ENCODE measurements at regions not wholly inside any gene's neighbourhood (a gene's known extent, or its start where the extent isn't known, plus 50 kb on each side); places are given as distances from the start of the nearest gene placed in this dataset.

GRCh38 chr2:67516899-67517530 is 119.9 kb downstream of the ETAA1 start:
- no peak for DNase-seq

- DNase-seq = no peak
Measured at GRCh38 chr2:67522148-67522547, 125.0 kb downstream of the ETAA1 start.

DNA sequence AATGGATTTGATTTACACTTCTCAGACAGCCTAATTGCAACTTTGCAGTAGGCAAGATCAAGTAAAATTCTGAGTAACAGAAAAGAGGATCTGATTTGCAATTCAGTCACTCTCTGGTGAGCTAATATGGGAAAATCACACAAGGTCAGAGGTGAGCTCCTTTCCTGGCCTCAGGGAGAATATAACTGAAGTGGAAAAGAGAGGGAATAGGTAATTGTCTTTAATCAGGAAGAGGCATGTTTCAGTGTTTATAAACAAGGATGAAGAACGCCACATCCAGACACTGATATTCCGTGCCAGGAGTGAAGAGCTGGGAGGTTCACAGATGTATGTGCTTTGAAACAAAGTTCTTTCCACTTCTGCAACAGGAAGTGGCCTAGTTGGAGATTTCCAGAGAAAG is 127.1 kb downstream of the ETAA1 start:
- no peak for DNase-seq

- DNase-seq = no peak
Measured at GRCh38 chr2:67524777-67525176, 127.6 kb downstream of the ETAA1 start.

DNA sequence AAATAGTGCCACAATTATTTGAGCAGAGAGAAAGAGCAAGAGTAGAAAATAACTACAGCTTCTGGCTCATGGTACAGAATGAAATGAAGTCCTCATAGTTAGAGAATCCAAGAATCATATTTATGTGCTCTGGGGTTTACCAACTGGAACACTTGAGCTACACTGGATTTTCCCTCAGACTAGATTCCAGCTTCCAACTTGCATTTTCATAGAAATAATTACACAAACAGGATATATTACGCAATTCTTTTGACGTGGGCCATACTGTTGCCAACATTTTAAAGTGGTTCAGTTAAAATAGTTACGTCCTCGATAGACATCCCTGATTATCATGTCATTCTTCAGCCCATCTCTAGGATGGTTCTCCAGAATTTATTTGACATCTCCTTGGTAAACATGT is 129.2 kb downstream of the ETAA1 start:
- no peak for DNase-seq

DNA sequence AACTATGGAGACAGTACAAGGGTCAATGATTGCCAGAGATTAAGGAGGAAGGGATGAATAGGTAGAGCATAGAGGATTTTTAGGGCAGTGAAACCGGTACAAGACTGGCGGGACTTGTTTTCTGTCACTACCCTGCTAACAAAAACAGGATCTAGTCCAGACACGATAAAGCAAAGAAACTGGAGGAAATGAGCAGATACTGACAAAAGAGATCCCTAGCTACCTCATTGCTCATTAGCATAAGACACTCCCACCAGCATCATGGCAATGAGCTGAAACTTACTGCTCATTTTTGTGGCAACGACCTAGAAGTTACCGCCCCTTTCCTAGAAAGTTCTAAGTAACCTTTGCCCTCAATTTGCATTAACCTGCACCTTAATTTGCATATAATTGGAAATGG is 131.2 kb downstream of the ETAA1 start:
- DNase-seq = no peak

- no peak for DNase-seq
Measured at GRCh38 chr2:67532387-67532786, 135.3 kb downstream of the ETAA1 start.

- DNase-seq = no peak
Measured at GRCh38 chr2:67534745-67535144, 137.6 kb downstream of the ETAA1 start.

DNA sequence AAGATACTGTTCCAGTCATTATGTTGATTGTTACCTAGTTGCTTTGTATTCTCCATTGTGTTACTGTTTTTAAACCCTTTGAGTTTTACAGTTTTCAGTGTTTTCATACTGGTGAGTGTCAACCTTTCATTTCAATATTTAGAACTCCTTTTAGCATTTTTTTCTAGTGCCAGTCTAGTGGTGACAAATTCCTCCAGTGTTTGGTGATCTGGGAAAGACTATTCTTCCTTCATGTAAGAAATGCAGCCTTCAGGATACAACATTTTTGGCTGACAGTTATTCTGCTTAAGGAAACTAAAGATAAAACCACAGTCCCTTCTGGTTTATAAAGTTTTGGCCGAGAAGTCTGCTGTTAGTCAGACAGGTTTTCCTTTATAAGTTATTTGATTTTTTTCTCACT is 143.8 kb downstream of the ETAA1 start:
- DNase-seq = no peak

DNA sequence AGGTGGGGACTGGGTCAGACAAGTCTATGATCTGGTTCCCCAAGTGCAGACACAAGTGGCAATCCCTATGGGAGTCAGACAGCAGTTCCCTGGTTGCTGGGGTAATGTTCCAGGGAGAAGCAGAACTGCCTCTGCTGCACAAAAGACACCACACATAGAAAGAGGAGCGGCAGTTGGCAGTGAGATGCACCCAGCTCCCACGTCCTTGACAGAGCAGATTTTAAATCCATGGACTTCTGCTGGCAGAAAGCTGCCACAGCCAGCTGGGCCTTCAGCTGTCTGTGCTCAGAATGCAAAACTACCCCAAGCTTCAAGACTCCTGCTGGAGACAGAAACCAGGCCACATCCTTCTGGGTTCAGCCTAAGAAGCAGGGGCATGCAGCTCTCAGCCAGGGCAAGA is 147.2 kb downstream of the ETAA1 start:
- DNase-seq = peak; percentile 14

GRCh38 chr2:67548317-67549201 is 151.4 kb downstream of the ETAA1 start:
- no peak for DNase-seq

GRCh38 chr2:67559156-67559555 is 162.0 kb downstream of the ETAA1 start:
- no peak for DNase-seq

DNA sequence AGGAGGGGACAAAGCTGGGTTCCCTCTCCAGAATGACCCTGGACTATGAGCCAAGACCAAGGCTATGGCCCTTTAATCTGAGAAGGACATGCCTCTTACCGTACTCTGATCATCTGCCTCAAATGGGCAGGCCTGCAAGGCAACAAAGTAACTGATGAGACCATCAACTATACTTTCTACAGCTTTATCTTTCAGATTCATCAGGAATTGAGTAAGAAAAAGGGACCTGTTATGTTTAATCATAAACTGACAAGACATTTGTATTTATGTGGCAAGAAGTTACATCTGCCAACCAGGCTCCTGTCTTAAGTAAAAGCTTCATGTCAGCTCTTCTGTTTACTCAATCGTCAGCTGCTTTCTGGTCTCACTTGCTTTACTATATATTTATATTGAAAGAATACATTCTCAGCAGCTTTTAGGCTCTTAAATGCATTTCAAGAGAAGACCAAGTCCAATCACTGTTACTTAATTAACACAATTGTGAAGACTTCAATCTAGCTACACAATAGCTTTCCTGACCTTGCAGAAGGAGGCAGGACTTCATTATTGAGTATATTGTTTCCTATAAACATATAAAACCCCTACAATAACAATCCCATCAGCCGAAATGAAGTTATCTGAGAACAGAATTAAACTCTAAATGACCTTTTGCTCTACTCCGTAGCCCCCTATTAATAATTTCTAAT is 163.8 kb downstream of the ETAA1 start:
- DNase-seq = no peak

DNA sequence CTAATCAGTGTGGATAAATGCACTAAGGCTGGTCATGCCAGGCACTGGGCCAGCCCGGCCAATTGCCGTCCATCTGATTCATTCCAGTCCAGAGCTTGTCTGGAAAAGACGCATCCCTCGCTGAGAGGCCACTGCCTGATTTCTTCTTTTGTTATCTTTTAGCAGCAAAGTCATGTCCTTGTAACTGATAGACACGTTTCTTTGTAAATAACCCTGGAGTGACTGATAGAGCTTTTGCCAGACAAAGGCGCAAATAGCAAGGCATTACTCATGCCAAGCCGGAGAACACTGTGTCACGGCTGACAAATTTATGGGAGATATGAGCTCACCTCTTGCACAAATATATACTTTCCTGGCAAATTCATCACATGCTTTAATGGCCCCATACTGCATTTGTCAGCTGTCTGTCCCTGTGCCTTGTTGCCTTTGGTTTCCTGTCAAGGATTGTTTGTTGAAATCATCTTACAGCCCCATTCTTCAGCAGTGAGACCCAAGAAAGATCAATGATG is 164.4 kb downstream of the ETAA1 start:
- DNase-seq = no peak

- DNase-seq = no peak
Measured at GRCh38 chr2:67564076-67564475, 166.9 kb downstream of the ETAA1 start.

DNA sequence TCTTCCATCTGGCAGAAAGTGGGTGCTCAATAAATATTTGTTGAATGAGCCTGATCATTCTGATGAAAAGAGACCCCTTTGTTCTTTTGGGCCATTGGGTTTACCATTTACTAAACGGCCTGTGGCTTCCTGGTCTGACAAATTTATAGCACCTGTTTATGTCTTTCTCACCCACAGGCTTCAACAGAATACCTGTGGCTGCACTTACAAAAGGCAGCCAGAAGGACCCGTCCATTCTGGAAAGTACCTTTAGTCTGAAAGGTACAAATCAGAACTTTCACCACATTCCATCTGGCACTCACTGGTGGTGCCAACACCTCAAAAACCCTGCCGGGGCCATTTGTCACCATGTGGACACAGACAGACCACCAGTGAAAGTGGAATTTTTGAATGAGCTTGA is 167.5 kb downstream of the ETAA1 start:
- no peak for DNase-seq

DNA sequence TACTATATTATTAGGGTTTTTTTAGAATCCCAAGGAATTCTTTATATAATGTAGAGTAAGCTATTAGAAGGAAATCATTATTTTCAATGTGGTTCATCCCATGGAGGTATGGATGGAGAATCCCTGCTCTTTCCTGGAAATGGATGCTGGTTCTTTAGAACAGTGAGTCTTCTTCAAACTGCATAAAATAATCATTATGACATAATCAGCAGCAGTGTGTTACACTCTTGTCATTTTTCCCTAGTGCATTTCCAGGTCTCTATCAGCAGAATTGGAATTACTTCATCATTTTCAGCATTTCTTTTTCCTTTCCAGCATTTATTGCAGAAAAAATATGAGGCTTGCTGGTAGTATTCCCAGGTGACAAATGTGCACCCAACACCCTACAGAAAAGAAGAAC is 168.1 kb downstream of the ETAA1 start:
- no peak for DNase-seq

DNA sequence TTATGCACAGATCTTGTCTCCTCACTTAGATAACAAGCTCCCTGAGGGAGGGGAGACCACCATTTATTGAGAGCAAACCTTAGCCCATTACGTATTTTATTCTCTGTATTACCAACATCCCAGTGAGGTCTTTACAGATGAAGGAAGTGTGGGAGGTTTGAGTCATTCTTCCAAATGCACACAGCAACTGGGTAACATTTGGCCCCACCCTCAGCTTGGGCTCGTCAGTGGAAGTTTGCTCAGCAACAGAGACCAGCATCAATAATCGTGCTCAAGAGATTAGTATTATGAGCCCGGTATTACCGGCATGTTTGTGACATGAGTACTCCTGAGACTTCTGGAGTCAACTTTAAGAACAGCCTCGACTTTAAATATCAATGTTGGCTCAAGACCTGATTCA is 168.6 kb downstream of the ETAA1 start:
- DNase-seq = no peak

DNA sequence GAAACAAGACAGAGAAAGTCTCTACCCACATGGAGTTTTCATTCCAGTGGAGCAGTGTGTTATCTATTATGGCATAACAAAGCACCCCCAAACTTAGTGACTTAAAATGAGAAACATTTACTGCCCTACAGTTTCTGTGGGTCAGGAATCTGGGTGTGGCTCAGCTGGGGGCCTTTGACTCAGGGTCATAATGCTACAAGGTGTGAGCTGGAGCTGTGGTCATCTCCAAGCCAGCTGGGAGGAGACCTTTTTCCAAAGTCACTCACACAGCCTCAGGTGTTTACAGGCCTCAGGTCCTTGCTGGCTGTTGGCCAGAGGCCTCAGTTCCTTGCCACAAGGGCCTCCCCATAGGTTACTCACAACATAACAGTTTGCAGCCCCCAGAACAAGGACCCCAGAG is 169.2 kb downstream of the ETAA1 start:
- no peak for DNase-seq

GRCh38 chr2:67566958-67567635 is 170.0 kb downstream of the ETAA1 start:
- no peak for DNase-seq

GRCh38 chr2:67567886-67568285 is 170.8 kb downstream of the ETAA1 start:
- no peak for DNase-seq

DNA sequence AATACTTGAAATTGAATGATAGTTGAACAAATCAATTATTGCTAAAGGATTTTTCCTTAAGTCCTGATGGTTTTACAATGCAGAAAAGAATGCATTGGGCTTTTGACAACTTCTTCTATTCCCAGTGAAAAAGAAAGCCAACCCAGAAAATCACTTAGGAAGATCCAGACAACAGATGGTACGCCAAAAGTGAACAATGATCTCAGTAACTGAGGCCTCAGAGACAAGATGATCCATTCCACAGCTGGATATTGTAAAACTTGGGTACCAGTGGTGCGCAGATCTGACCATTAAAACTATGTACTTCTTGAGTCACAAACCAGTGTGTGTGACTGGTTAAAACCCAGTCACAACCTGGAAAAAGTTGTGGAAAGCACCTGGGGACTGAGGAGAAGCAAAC is 173.5 kb downstream of the ETAA1 start:
- no peak for DNase-seq

All from occipital lobe (tissue), 1 donor.